Neural progenitor cell (in vitro differentiated cells): ENCODE measurements at regions not wholly inside any gene's neighbourhood (a gene's known extent, or its start where the extent isn't known, plus 50 kb on each side); places are given as distances from the start of the nearest gene placed in this dataset.

Source experiments
- EZH2 ChIP-seq: fragments of 200-600 bp; sonication (generic); IDR thresholded peaks from 2 replicates; pipeline ENCODE4 v1.6.1; 2017; ENCODE audit warnings: antibody characterized with exemption, mild to moderate bottlenecking, moderate library complexity
- TF ChIP-seq, protein P1 (sequence below): fragments of 200-600 bp; sonication (generic); IDR thresholded peaks from 2 replicates; pipeline ENCODE4 v1.5.1; 2017; ENCODE audit warnings: antibody characterized with exemption, mild to moderate bottlenecking

DNA sequence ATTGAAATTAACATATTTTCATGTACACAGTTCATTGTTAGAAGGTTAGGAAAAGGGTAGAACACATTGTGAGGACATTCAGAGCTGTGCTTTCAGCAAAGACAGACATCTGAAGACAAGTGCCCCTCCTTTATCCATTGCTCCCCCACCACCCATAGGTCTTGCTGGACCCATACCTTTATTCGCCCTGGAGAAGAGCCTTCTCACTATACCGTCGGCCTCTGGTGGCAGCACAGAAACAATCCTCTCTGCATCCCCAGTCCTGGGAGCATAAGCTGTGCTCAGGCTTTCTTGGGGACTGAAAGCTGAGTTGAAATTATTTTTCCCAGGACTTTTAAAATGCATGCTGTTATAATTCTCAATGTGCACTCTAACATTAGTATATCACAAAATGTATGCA is 372.3 kb downstream of the EPHA7 start:
- TF ChIP-seq, protein P1, sequence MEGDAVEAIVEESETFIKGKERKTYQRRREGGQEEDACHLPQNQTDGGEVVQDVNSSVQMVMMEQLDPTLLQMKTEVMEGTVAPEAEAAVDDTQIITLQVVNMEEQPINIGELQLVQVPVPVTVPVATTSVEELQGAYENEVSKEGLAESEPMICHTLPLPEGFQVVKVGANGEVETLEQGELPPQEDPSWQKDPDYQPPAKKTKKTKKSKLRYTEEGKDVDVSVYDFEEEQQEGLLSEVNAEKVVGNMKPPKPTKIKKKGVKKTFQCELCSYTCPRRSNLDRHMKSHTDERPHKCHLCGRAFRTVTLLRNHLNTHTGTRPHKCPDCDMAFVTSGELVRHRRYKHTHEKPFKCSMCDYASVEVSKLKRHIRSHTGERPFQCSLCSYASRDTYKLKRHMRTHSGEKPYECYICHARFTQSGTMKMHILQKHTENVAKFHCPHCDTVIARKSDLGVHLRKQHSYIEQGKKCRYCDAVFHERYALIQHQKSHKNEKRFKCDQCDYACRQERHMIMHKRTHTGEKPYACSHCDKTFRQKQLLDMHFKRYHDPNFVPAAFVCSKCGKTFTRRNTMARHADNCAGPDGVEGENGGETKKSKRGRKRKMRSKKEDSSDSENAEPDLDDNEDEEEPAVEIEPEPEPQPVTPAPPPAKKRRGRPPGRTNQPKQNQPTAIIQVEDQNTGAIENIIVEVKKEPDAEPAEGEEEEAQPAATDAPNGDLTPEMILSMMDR, result no peak
- no peak for TF ChIP-seq EZH2
